ENCODE measurements at regions not wholly inside any gene's neighbourhood (a gene's known extent, or its start where the extent isn't known, plus 50 kb on each side); places are given as distances from the start of the nearest gene placed in this dataset.

- no peak for TF ChIP-seq CTCF (IDR thresholded peaks at IDR 0.05; ENCODE audit: insufficient read depth, low read length, poor library complexity, severe bottlenecking)
- no peak for TF ChIP-seq EZH2phosphoT487 (conservative IDR thresholded peaks at IDR 0.05; ENCODE audit: low read length)
These were observed 976.1 kb downstream of the REEP3 start for GRCh38 chr10:64497306-64497705.
